ENCODE measurements at regions not wholly inside any gene's neighbourhood (a gene's known extent, or its start where the extent isn't known, plus 50 kb on each side); places are given as distances from the start of the nearest gene placed in this dataset.
"Not testable (repeated sequence)": the region's sequence is repeated elsewhere in the genome, so short reads cannot be mapped to it uniquely, and the experiment has no call there.

GRCh38 chr5:157984611-157985010, 125.7 kb upstream of the CLINT1 start:
- no peak for DNase-seq (ENCODE audit: low read depth in 2 of 2)

- no peak for DNase-seq (ENCODE audit: low read depth in 2 of 2)
Measured at GRCh38 chr5:157983906-157984551, 125.1 kb upstream of the CLINT1 start.

- DNase-seq (ENCODE audit: low read depth in 2 of 2): no peak
Measured at GRCh38 chr5:157978061-157978460, 119.1 kb upstream of the CLINT1 start.

GRCh38 chr5:157976429-157976828, 117.5 kb upstream of the CLINT1 start:
- no peak for DNase-seq (ENCODE audit: low read depth in 2 of 2)

- DNase-seq (ENCODE audit: low read depth in 2 of 2): no peak
Measured at GRCh38 chr5:157972579-157972978, 113.6 kb upstream of the CLINT1 start.

GRCh38 chr5:157971571-157972216, 112.7 kb upstream of the CLINT1 start:
- DNase-seq (ENCODE audit: low read depth in 2 of 2): no peak

- DNase-seq (ENCODE audit: low read depth in 2 of 2): not testable (repeated sequence)
Measured at GRCh38 chr5:157968570-157968969, 109.6 kb upstream of the CLINT1 start.

- DNase-seq (ENCODE audit: low read depth in 2 of 2): no peak
Measured at GRCh38 chr5:157965989-157966388, 107.0 kb upstream of the CLINT1 start.

GRCh38 chr5:157965040-157965678, 106.2 kb upstream of the CLINT1 start:
- DNase-seq (ENCODE audit: low read depth in 2 of 2): no peak

- DNase-seq (ENCODE audit: low read depth in 2 of 2): no peak
Measured at GRCh38 chr5:157963761-157964160, 104.8 kb upstream of the CLINT1 start.

GRCh38 chr5:157963244-157963643, 104.3 kb upstream of the CLINT1 start:
- DNase-seq (ENCODE audit: low read depth in 2 of 2): no peak

- not testable (repeated sequence) for DNase-seq (ENCODE audit: low read depth in 2 of 2)
Measured at GRCh38 chr5:157962686-157963085, 103.7 kb upstream of the CLINT1 start.

GRCh38 chr5:157961896-157962590, 103.1 kb upstream of the CLINT1 start:
- no peak for DNase-seq (ENCODE audit: low read depth in 2 of 2)

GRCh38 chr5:157961176-157961575, 102.2 kb upstream of the CLINT1 start:
- DNase-seq (ENCODE audit: low read depth in 2 of 2): no peak

GRCh38 chr5:157959370-157959769, 100.4 kb upstream of the CLINT1 start:
- no peak for DNase-seq (ENCODE audit: low read depth in 2 of 2)

GRCh38 chr5:157956271-157956885, 97.4 kb upstream of the CLINT1 start:
- no peak for DNase-seq (ENCODE audit: low read depth in 2 of 2)

- no peak for DNase-seq (ENCODE audit: low read depth in 2 of 2)
Measured at GRCh38 chr5:157955541-157956172, 96.7 kb upstream of the CLINT1 start.

- no peak for DNase-seq (ENCODE audit: low read depth in 2 of 2)
Measured at GRCh38 chr5:157952374-157952685, 93.4 kb upstream of the CLINT1 start.

GRCh38 chr5:157951673-157952373, 92.9 kb upstream of the CLINT1 start:
- no peak for DNase-seq (ENCODE audit: low read depth in 2 of 2)

GRCh38 chr5:157949520-157949919, 90.6 kb upstream of the CLINT1 start:
- DNase-seq (ENCODE audit: low read depth in 2 of 2): no peak

GRCh38 chr5:157948738-157949410, 89.9 kb upstream of the CLINT1 start:
- peak; percentile 45 to 77 for DNase-seq (ENCODE audit: low read depth in 2 of 2)
